ENCODE measurements at regions not wholly inside any gene's neighbourhood (a gene's known extent, or its start where the extent isn't known, plus 50 kb on each side); places are given as distances from the start of the nearest gene placed in this dataset.

GRCh38 chr6:78513856-78514255 is 353.5 kb upstream of the IRAK1BP1 start:
- DNase-seq (no peak), ATAC-seq (ENCODE audit: low FRiP score) (no peak)
- no peaks in the 10 kb centered on the region for H3K36me3 ChIP-seq (ENCODE audit: control insufficient read depth in 1 of 2, insufficient read depth in 2 of 2, low read length in 1 of 2)
- H3K27me3 ChIP-seq (ENCODE audit: control insufficient read depth in 1 of 2, insufficient read depth in 2 of 2, low read length in 1 of 2), result no peaks in the 10 kb centered on the region
- no peaks in the 10 kb centered on the region for H3K4me1 ChIP-seq (ENCODE audit: control insufficient read depth in 1 of 2, insufficient read depth in 2 of 2, low read length in 2 of 2)
- intact Hi-C loops (cut with DNase I), result no loop called here
- no peaks in the 10 kb centered on the region for H3K9me3 ChIP-seq (ENCODE audit: control insufficient read depth, low read length)
- 82 to 87% methylated on average over 2 of the region's 2 CpGs for WGBS, 2 donors
- H3K4me3 ChIP-seq (ENCODE audit: low read length in 2 of 2), result no peak overlapping the region
- H3K27ac ChIP-seq (ENCODE audit: low read depth in 1 of 2, low read length in 2 of 2), result no peak overlapping the region

DNA sequence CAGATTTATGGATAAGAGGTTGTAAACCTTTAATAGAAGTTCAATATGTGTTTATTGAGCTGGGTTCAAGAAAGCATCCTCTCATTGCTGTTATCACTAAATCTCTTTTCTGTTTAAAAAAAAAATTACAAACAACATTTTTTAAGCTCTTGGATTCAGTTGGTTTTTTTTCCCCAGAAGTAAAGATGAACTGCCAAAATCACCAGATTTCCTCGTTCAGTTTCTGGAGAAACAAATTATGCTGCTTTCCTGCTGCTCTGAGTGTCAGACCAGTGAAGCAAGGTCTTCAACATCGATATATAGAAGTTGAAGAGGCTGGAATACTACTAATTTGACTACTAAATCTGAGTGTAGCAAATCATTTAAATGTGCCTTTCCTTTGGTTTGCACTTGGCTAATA is 352.1 kb upstream of the IRAK1BP1 start:
- no peaks in the 10 kb centered on the region for H3K4me1 ChIP-seq (ENCODE audit: control insufficient read depth in 1 of 2, insufficient read depth in 2 of 2, low read length in 2 of 2)
- H3K36me3 ChIP-seq (ENCODE audit: control insufficient read depth in 1 of 2, insufficient read depth in 2 of 2, low read length in 1 of 2), result no peaks in the 10 kb centered on the region
- H3K9me3 ChIP-seq (ENCODE audit: control insufficient read depth, low read length), result no peaks in the 10 kb centered on the region
- H3K27ac ChIP-seq (ENCODE audit: low read depth in 1 of 2, low read length in 2 of 2), result no peak overlapping the region
- H3K4me3 ChIP-seq (ENCODE audit: low read length in 2 of 2), result no peak overlapping the region
- H3K27me3 ChIP-seq (ENCODE audit: control insufficient read depth in 1 of 2, insufficient read depth in 2 of 2, low read length in 1 of 2), result no peaks in the 10 kb centered on the region
- WGBS, 2 donors, result 40 to 41% methylated on average over 2 of the region's 2 CpGs
- intact Hi-C loops (cut with DNase I), result no loop called here
- ATAC-seq (ENCODE audit: low FRiP score), result no peak
- no peak for DNase-seq

DNA sequence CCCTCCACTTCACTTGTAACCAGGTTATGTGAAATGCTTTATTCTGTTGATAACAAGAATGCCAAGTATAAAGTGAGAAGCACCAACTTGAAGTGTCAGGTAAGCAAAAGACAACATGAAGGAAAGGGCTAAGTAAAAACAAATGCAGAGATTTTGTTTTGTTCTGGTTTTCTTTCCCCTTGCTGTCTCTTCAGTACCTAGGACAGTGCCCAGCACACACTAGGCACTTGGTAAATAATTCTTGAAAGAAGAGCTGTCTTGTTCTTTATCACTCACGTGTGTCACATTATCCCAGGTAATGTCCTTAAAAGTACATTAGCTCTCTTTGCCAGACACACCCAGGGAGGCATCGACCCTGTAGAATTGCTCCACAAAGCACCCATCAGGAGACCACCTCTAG is 350.0 kb upstream of the IRAK1BP1 start:
- ATAC-seq (ENCODE audit: low FRiP score), result no peak
- WGBS, 2 donors, result 39 to 83% methylated on average over 2 of the region's 2 CpGs

GRCh38 chr6:78523622-78524021 is 343.7 kb upstream of the IRAK1BP1 start:
- DNase-seq, result no peak
- intact Hi-C loops (cut with DNase I), result no loop called here
- peaks cover 0 to 2% of the 10 kb centered on the region in 2 donors for H3K4me1 ChIP-seq (ENCODE audit: control insufficient read depth in 1 of 2, insufficient read depth in 2 of 2, low read length in 2 of 2)

More for the DNA sequence above, 350.0 kb upstream of the IRAK1BP1 start:
- no peaks in the 10 kb centered on the region for H3K4me1 ChIP-seq (ENCODE audit: control insufficient read depth in 1 of 2, insufficient read depth in 2 of 2, low read length in 2 of 2)
- H3K27me3 ChIP-seq (ENCODE audit: control insufficient read depth in 1 of 2, insufficient read depth in 2 of 2, low read length in 1 of 2), result no peaks in the 10 kb centered on the region
- intact Hi-C loops (cut with DNase I), result no loop called here
- H3K27ac ChIP-seq (ENCODE audit: low read depth in 1 of 2, low read length in 2 of 2), result no peak overlapping the region
- no peaks in the 10 kb centered on the region for H3K36me3 ChIP-seq (ENCODE audit: control insufficient read depth in 1 of 2, insufficient read depth in 2 of 2, low read length in 1 of 2)
- H3K4me3 ChIP-seq (ENCODE audit: low read length in 2 of 2), result no peak overlapping the region
- DNase-seq, result no peak
- no peaks in the 10 kb centered on the region for H3K9me3 ChIP-seq (ENCODE audit: control insufficient read depth, low read length)

DNA sequence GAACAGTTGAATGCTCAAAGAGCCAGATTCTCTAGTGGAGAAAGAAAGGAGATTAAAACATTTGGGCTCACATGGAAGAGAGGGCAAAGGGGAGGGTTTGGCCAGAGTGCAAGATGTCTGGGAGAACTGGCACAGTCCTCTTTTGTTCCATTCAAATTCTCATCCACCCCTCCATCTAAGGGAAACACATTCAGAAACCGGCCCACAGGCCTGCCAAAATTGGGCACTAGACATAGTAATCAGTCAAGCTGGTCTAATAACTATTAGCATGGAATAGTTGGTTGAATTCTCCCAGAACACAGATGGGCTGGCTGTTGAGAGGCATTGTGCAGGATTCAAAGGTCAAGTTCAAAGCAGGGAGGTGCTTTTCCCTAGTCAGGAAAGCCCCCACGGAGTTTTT is 341.4 kb upstream of the IRAK1BP1 start:
- Histone ChIP-seq H3K4me1 (ENCODE audit: control insufficient read depth in 1 of 2, insufficient read depth in 2 of 2, low read length in 2 of 2) (peaks cover 0 to 2% of the 10 kb centered on the region in 2 donors), H3K36me3 (ENCODE audit: control insufficient read depth in 1 of 2, insufficient read depth in 2 of 2, low read length in 1 of 2) (no peaks in the 10 kb centered on the region), H3K9me3 (ENCODE audit: control insufficient read depth, low read length) (no peaks in the 10 kb centered on the region), H3K27me3 (ENCODE audit: control insufficient read depth in 1 of 2, insufficient read depth in 2 of 2, low read length in 1 of 2) (no peaks in the 10 kb centered on the region), H3K27ac (ENCODE audit: low read depth in 1 of 2, low read length in 2 of 2) (no peak overlapping the region), H3K4me3 (ENCODE audit: low read length in 2 of 2) (no peak overlapping the region)
- intact Hi-C loops (cut with DNase I), result no loop called here
- ATAC-seq (ENCODE audit: low FRiP score) (no peak), DNase-seq (no peak)
- WGBS, 2 donors, result 5 to 11% methylated on average over 2 of the region's 2 CpGs

More at GRCh38 chr6:78523622-78524021, 343.7 kb upstream of the IRAK1BP1 start:
- no peak overlapping the region for H3K27ac ChIP-seq (ENCODE audit: low read depth in 1 of 2, low read length in 2 of 2)
- H3K27me3 ChIP-seq (ENCODE audit: control insufficient read depth in 1 of 2, insufficient read depth in 2 of 2, low read length in 1 of 2), result no peaks in the 10 kb centered on the region
- no peaks in the 10 kb centered on the region for H3K9me3 ChIP-seq (ENCODE audit: control insufficient read depth, low read length)
- H3K4me3 ChIP-seq (ENCODE audit: low read length in 2 of 2), result no peak overlapping the region
- H3K36me3 ChIP-seq (ENCODE audit: control insufficient read depth in 1 of 2, insufficient read depth in 2 of 2, low read length in 1 of 2), result no peaks in the 10 kb centered on the region
- no peak for ATAC-seq (ENCODE audit: low FRiP score)

- Histone ChIP-seq H3K27ac (ENCODE audit: low read depth in 1 of 2, low read length in 2 of 2) (no peak overlapping the region), H3K4me1 (ENCODE audit: control insufficient read depth in 1 of 2, insufficient read depth in 2 of 2, low read length in 2 of 2) (peaks cover 0 to 2% of the 10 kb centered on the region in 2 donors), H3K36me3 (ENCODE audit: control insufficient read depth in 1 of 2, insufficient read depth in 2 of 2, low read length in 1 of 2) (no peaks in the 10 kb centered on the region), H3K4me3 (ENCODE audit: low read length in 2 of 2) (no peak overlapping the region), H3K9me3 (ENCODE audit: control insufficient read depth, low read length) (no peaks in the 10 kb centered on the region), H3K27me3 (ENCODE audit: control insufficient read depth in 1 of 2, insufficient read depth in 2 of 2, low read length in 1 of 2) (no peaks in the 10 kb centered on the region)
- WGBS, 2 donors, result 87 to 97% methylated on average over 3 of the region's 3 CpGs
- ATAC-seq (ENCODE audit: low FRiP score) (no peak), DNase-seq (no peak)
- intact Hi-C loops (cut with DNase I), result no loop called here
Measured at GRCh38 chr6:78526432-78526831, 340.9 kb upstream of the IRAK1BP1 start.

DNA sequence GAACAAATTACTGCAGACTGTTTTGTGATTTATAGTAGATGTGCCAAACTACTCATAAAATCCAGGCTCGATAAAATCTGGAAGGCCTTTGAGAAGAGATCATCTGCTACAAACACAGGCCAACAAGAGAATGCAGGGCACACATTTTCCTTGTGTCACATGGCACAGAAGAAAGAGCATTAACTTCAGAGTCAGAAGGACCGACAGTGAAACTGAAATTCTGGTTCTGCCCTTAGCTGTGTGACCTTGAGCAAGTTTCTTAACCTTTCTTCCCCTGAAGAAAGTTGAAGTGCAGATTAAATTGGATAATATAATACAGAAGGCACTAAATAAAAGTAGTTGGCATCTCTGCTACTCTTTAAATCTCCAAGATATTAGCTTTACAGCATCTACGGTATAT is 338.4 kb upstream of the IRAK1BP1 start:
- Histone ChIP-seq H3K27ac (ENCODE audit: low read depth in 1 of 2, low read length in 2 of 2) (no peak overlapping the region), H3K9me3 (ENCODE audit: control insufficient read depth, low read length) (no peaks in the 10 kb centered on the region), H3K27me3 (ENCODE audit: control insufficient read depth in 1 of 2, insufficient read depth in 2 of 2, low read length in 1 of 2) (no peaks in the 10 kb centered on the region), H3K4me3 (ENCODE audit: low read length in 2 of 2) (no peak overlapping the region), H3K36me3 (ENCODE audit: control insufficient read depth in 1 of 2, insufficient read depth in 2 of 2, low read length in 1 of 2) (no peaks in the 10 kb centered on the region), H3K4me1 (ENCODE audit: control insufficient read depth in 1 of 2, insufficient read depth in 2 of 2, low read length in 2 of 2) (peaks cover 0 to 2% of the 10 kb centered on the region in 2 donors)
- ATAC-seq (ENCODE audit: low FRiP score) (no peak), DNase-seq (no peak)
- intact Hi-C loops (cut with DNase I), result no loop called here
- WGBS, 2 donors, result 80 to 82% methylated on average over 3 of the region's 3 CpGs

DNA sequence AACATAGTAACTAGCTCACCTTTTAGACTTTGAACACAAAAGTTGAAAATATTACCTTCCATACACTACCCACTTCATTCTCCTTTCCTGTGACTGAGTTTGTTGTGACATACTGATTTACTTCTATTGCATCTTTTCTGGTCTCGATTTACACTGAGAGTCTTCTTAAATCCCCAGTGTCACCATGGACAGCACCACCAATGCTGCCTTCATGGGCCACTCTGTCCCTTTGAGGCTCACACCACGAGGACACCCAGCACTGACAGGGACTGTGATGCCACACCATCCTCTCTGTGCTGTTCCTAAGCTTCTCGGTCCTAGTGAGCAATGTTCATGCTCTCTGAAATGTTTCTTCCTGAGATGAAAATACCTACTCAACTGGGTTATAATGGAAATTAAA is 337.1 kb upstream of the IRAK1BP1 start:
- intact Hi-C loops (cut with DNase I), result no loop called here
- WGBS, 2 donors, result 63 to 65% methylated on average over 3 of the region's 3 CpGs
- ATAC-seq (ENCODE audit: low FRiP score), result no peak

GRCh38 chr6:78533426-78533825 is 333.9 kb upstream of the IRAK1BP1 start:
- Histone ChIP-seq H3K4me3 (ENCODE audit: low read length in 2 of 2) (no peak overlapping the region), H3K27me3 (ENCODE audit: control insufficient read depth in 1 of 2, insufficient read depth in 2 of 2, low read length in 1 of 2) (no peaks in the 10 kb centered on the region), H3K9me3 (ENCODE audit: control insufficient read depth, low read length) (no peaks in the 10 kb centered on the region), H3K36me3 (ENCODE audit: control insufficient read depth in 1 of 2, insufficient read depth in 2 of 2, low read length in 1 of 2) (no peaks in the 10 kb centered on the region), H3K27ac (ENCODE audit: low read depth in 1 of 2, low read length in 2 of 2) (no peak overlapping the region), H3K4me1 (ENCODE audit: control insufficient read depth in 1 of 2, insufficient read depth in 2 of 2, low read length in 2 of 2) (no peaks in the 10 kb centered on the region)
- intact Hi-C loops (cut with DNase I), result no loop called here
- no peak for ATAC-seq (ENCODE audit: low FRiP score)
- 34 to 48% methylated on average over 3 of the region's 3 CpGs for WGBS, 2 donors
- no peak for DNase-seq

More for the DNA sequence above, 337.1 kb upstream of the IRAK1BP1 start:
- Histone ChIP-seq H3K4me1 (ENCODE audit: control insufficient read depth in 1 of 2, insufficient read depth in 2 of 2, low read length in 2 of 2) (peaks cover 0 to 2% of the 10 kb centered on the region in 2 donors), H3K27ac (ENCODE audit: low read depth in 1 of 2, low read length in 2 of 2) (no peak overlapping the region), H3K9me3 (ENCODE audit: control insufficient read depth, low read length) (no peaks in the 10 kb centered on the region), H3K36me3 (ENCODE audit: control insufficient read depth in 1 of 2, insufficient read depth in 2 of 2, low read length in 1 of 2) (no peaks in the 10 kb centered on the region), H3K4me3 (ENCODE audit: low read length in 2 of 2) (no peak overlapping the region), H3K27me3 (ENCODE audit: control insufficient read depth in 1 of 2, insufficient read depth in 2 of 2, low read length in 1 of 2) (no peaks in the 10 kb centered on the region)
- no peak for DNase-seq

Data from aorta (tissue), 5 donors.